SU-DHL-6 (cell line): ENCODE measurements at regions not wholly inside any gene's neighbourhood (a gene's known extent, or its start where the extent isn't known, plus 50 kb on each side); places are given as distances from the start of the nearest gene placed in this dataset.

Experiments
- H2AFZ ChIP-seq: fragments of 200-600 bp; sonication (generic); 2 replicates; pipeline ENCODE4 v1.6.1; 2014; ENCODE audit warnings: low read depth, mild to moderate bottlenecking, moderate library complexity, mixed read lengths, antibody characterized with exemption, low read length; ENCODE audit not compliant: severe bottlenecking
- H3F3A ChIP-seq: fragments of 200-600 bp; shearing (Covaris generic); 2 replicates; pipeline ENCODE4 v1.6.0; 2016; ENCODE audit warnings: antibody characterized with exemption, mild to moderate bottlenecking; ENCODE audit not compliant: insufficient read depth
- H3K27ac ChIP-seq: fragments of 200-600 bp; sonication (generic); 2 replicates; pipeline ENCODE4 v1.5.1; 2016; ENCODE audit warnings: low read depth, mild to moderate bottlenecking, low read length, moderate library complexity, mixed read lengths
- H3K27me3 ChIP-seq: fragments of 200-600 bp; sonication (generic), shearing (Covaris generic); 2 replicates; pipeline ENCODE4 v1.6.0; 2014; ENCODE audit warnings: mild to moderate bottlenecking, low read length
- H3K36me3 ChIP-seq: fragments of 200-600 bp; sonication (generic); 2 replicates; pipeline ENCODE4 v1.6.1; 2014; ENCODE audit warnings: mild to moderate bottlenecking, low read length, mixed read lengths
- H3K4me2 ChIP-seq: fragments of 300-600, 200-600 bp; shearing (Covaris generic), sonication (generic); 2 replicates; pipeline ENCODE4 v1.6.0; 2014; ENCODE audit warnings: low read length, low read depth, mild to moderate bottlenecking; ENCODE audit not compliant: poor library complexity, severe bottlenecking
- H3K4me3 ChIP-seq: fragments of 200-600 bp; sonication (generic); 2 replicates; pipeline ENCODE4 v1.5.1; 2014; ENCODE audit warnings: antibody characterized with exemption, low read length, mild to moderate bottlenecking, mixed read lengths; ENCODE audit not compliant: insufficient read depth, poor library complexity, severe bottlenecking
- H3K79me2 ChIP-seq: fragments of 200-600 bp; sonication (generic); 2 replicates; pipeline ENCODE4 v1.6.1; 2014; ENCODE audit warnings: mild to moderate bottlenecking, low read length, moderate library complexity; ENCODE audit not compliant: insufficient read depth
- H3K9ac ChIP-seq: fragments of 200-600 bp; sonication (generic); 2 replicates; pipeline ENCODE4 v1.7.0; 2014; ENCODE audit warnings: mild to moderate bottlenecking, low read length
- H3K9me2 ChIP-seq: fragments of 200-600 bp; sonication (generic); replicated peaks from 2 replicates; pipeline ENCODE4 v1.6.1; 2014; ENCODE audit warnings: low read length; ENCODE audit not compliant: insufficient read depth
- H3K9me3 ChIP-seq: fragments of 200-600 bp; sonication (generic); 2 replicates; pipeline ENCODE4 v1.6.1; 2014; ENCODE audit warnings: low read length, mixed read lengths; ENCODE audit not compliant: insufficient read depth
- H4K20me1 ChIP-seq: fragments of 200-600 bp; sonication (generic); 2 replicates; pipeline ENCODE4 v1.6.1; 2014; ENCODE audit warnings: low read depth, mild to moderate bottlenecking, antibody characterized with exemption, low read length, moderate library complexity, mixed read lengths
- CTCF ChIP-seq: fragments of 200-600 bp; sonication (generic); IDR thresholded peaks from one replicate; pipeline ENCODE4 v1.5.1; 2017; ENCODE audit warnings: antibody characterized with exemption, mild to moderate bottlenecking, low read length, moderate library complexity; ENCODE audit not compliant: insufficient read depth, poor library complexity, severe bottlenecking
- EZH2phosphoT487 ChIP-seq: fragments of 200-600 bp; sonication (generic), shearing (Covaris generic); conservative IDR thresholded peaks from 2 replicates; pipeline ENCODE4 v1.6.1; 2018; ENCODE audit warnings: mild to moderate bottlenecking, antibody characterized with exemption, low read length, moderate library complexity, mixed read lengths

- Histone ChIP-seq H3K4me3 (no peak overlapping the region), H2AFZ (no peak overlapping the region), H4K20me1 (no peaks in the 10 kb centered on the region), H3K9ac (no peak overlapping the region), H3K79me2 (no peaks in the 10 kb centered on the region), H3K9me2 (no peaks in the 10 kb centered on the region), H3K27ac (no peak overlapping the region), H3K27me3 (no peaks in the 10 kb centered on the region), H3K9me3 (no peaks in the 10 kb centered on the region), H3F3A (no peaks in the 10 kb centered on the region), H3K4me2 (no peak overlapping the region), H3K36me3 (no peaks in the 10 kb centered on the region)
- TF ChIP-seq EZH2phosphoT487 (no peak), CTCF (no peak)
These were observed 84.2 kb upstream of the MAPK4 start for GRCh38 chr18:50475538-50476193.

GRCh38 chr18:50492097-50492496, 67.8 kb upstream of the MAPK4 start:
- H3K27me3 ChIP-seq = no peaks in the 10 kb centered on the region
- H3K27ac ChIP-seq = no peak overlapping the region
- H3K9me3 ChIP-seq = no peaks in the 10 kb centered on the region; the same call in 1 of the 2 replicates
- no peaks in the 10 kb centered on the region for H3F3A ChIP-seq
- H2AFZ ChIP-seq = no peak overlapping the region
- TF ChIP-seq CTCF = no peak
- TF ChIP-seq EZH2phosphoT487 = no peak
- no peaks in the 10 kb centered on the region for H3K9me2 ChIP-seq
- H3K9ac ChIP-seq = no peak overlapping the region
- no peaks in the 10 kb centered on the region for H3K79me2 ChIP-seq
- H3K4me2 ChIP-seq = no peak overlapping the region
- H4K20me1 ChIP-seq = no peaks in the 10 kb centered on the region
- H3K36me3 ChIP-seq = no peaks in the 10 kb centered on the region
- no peak overlapping the region for H3K4me3 ChIP-seq

GRCh38 chr18:50494569-50494968, 65.3 kb upstream of the MAPK4 start:
- no peak overlapping the region for H3K27ac ChIP-seq
- H3K36me3 ChIP-seq = no peaks in the 10 kb centered on the region
- H3K9ac ChIP-seq = no peak overlapping the region
- no peak overlapping the region for H3K4me3 ChIP-seq
- H3K27me3 ChIP-seq = 0 out of 2 replicates have a peak, but pooled peaks cover 3% of the 10 kb centered on the region
- no peak overlapping the region for H2AFZ ChIP-seq
- no peak overlapping the region for H3K4me2 ChIP-seq
- no peaks in the 10 kb centered on the region for H3F3A ChIP-seq
- H3K79me2 ChIP-seq = no peaks in the 10 kb centered on the region
- TF ChIP-seq EZH2phosphoT487 = no peak
- TF ChIP-seq CTCF = no peak
- H3K9me2 ChIP-seq = no peaks in the 10 kb centered on the region
- no peaks in the 10 kb centered on the region; the same call in 1 of the 2 replicates for H3K9me3 ChIP-seq
- no peaks in the 10 kb centered on the region for H4K20me1 ChIP-seq
